GM21423 (cell line): ENCODE measurements at regions not wholly inside any gene's neighbourhood (a gene's known extent, or its start where the extent isn't known, plus 50 kb on each side); places are given as distances from the start of the nearest gene placed in this dataset.
A peak's percentile ranks its signal among the peaks of the same experiment; 100 is the strongest.
"Not testable (repeated sequence)": the region's sequence is repeated elsewhere in the genome, so short reads cannot be mapped to it uniquely, and the experiment has no call there.

ENCODE experiments used
- ATAC-seq: cut with Tn5 transposase; IDR thresholded peaks from one replicate; pipeline ENCODE4 v1.9.1; 2021; ENCODE audit warnings: mild to moderate bottlenecking, moderate library complexity; ENCODE audit not compliant: unreplicated experiment

DNA sequence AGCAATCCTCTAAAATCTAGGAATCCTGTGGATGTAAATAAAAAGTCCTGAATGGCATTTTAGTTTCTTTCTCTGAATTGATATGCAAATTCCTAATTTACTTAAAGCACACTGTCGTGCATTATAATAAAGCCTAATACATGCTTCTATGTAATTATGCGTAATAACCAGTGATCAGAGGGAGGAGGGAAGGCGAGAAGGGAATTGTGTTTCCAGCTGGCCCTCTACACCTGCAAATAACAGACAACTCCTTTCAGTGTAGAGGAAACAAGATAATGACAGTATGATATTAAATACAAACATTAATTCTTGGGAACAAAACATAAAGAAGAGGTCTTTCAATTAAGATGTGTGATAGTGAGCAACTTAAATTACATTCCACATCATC is 419.6 kb upstream of the LCORL start:
- no peak for ATAC-seq

DNA sequence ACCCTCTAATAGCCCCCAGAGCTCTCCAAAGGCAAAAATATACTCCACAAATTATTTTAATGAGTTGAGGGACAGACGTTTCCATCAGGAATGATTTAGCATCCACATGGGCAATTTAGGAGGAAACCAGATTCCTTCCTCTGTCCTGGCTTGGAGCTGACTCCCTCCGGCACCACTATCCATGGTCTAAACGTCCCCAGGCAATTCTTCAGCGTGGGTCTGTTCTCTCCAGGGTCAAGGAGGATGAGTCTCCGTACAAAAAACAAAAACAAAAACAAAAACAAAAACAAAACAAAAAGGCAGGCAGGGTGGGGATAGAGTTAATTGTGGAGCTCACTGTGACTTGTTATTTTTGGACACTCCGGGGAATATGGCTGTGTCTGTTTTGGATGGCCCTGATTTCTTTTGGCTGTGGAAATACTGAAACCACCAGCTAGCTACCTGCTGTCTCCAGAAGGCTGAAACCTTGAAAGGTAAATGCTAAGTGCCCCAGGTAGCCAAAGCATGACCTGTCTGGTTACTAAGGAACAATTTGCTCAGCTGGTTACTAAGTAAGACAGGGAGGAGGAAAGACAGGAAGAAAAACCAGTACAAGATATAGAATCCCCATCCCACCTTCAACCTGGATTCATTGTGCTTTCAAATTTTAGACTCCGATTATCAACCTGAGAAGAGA is 419.1 kb upstream of the LCORL start:
- no peak for ATAC-seq

DNA sequence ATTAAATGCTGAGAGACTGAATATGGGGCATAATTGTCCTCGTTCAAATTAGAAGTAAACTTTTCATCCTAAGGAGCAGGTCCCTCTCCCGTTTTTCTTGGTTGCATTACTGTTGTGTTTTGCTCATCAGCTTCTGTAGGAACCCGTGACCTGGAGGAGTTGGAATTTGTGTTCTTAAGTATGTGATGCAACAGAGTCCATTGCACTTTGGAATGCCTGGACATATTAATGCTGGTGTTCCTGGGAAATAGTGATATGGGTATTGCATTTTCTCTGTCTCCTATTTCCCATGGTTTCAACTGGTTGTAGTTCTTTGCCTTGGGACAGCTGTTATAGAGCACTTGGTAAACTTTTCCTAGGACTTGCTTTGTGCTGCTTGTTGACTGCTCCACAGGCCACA is 417.8 kb upstream of the LCORL start:
- ATAC-seq: no peak

- no peak for ATAC-seq
Measured at GRCh38 chr4:18435781-18436180, 414.2 kb upstream of the LCORL start.

DNA sequence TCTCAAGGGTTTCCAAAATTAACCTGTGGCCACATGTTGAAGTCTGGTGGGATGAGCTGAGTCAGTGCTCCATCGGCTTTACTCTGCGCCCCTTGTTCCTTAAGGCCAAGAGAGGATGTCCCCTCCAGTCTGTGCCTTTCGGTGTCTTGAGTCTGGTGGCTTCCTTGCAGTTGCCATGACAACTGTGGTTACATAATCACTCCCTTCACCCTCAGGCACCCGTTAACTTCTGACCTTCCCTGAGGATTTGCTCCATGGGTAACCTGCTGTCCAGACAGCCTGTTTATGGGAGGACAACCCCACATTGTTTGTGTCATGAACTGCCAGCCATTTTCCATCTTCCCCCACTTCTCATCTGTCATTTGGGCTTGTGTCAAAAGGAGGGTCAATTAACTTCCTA is 401.1 kb upstream of the LCORL start:
- ATAC-seq: no peak

DNA sequence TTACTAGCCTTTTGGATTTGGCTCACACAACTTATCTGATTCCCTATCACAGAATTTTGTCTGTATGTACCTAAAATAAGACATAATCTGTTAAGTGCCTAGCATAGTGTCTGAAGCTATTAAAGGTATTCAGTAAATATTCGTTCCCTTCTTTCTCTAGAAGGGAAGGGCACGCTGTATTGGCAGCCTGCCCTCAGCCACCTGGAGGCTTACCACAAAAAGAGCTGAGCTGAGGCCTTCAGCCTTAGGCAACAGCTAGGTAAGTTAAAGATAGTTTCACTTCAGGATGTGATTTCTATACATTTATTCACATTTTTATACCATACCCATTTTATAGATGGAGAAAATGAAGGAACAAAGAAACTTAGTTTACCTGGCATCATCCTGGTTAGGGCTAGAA is 400.0 kb upstream of the LCORL start:
- ATAC-seq: no peak

DNA sequence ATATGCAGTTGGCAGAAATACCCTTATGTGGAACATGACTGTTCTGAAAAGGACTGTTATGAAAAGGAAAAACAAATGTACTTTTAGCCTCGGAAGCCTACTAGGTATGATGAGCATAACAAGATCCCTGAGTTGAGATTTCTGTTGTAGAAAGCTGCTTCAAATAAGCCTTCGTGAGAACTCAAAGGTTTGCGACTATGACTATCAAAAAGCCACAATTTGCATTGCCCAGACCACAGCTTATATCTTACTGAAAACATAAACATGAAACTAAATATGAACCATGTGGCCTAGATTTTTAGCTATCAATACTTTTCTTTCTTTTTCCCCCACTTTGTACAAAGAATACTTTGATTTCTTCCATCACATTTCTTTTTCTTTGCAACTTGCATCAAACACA is 398.2 kb upstream of the LCORL start:
- ATAC-seq: peak; percentile 42

GRCh38 chr4:18418195-18418898 is 396.8 kb upstream of the LCORL start:
- ATAC-seq: not testable (repeated sequence)

DNA sequence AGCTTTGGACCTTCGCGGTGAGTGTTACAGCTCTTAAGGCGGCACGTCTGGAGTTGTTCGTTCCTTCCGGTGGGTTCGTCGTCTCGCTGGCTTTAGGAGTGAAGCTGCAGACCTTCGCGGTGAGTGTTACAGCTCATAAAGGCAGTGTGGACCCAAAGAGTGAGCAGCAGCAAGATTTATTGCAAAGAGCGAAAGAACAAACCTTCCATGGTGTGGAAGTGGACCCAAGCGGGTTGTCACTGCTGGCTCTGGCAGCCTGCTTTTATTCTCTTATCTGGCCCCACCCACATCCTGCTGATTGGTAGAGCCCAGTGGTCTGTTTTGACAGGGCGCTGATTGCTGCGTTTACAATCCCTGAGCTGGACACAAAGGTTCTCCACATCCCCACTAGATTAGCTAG is 396.1 kb upstream of the LCORL start:
- not testable (repeated sequence) for ATAC-seq

- ATAC-seq: no peak
Measured at GRCh38 chr4:18406264-18406663, 384.7 kb upstream of the LCORL start.

DNA sequence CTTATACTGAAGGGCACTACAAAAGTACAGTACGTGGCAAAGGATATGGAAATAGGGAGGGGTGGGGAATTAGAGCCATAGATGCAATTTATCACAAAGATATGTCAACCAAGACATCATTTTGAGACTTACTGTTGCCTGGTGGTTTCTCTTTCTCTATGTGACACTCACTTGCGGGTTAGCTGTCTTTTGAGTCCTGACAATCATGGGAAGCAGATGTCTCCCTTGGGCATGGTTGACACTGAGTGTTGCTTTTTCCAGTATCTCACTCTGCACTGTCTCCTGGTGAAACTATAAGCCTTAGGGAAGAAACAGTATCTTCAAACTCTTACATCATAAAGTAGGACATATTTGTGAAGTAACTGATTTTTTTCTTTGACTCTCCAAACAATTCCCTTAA is 383.5 kb upstream of the LCORL start:
- ATAC-seq: peak; percentile 12

GRCh38 chr4:18404642-18405041 is 383.1 kb upstream of the LCORL start:
- peak; percentile 62 for ATAC-seq

DNA sequence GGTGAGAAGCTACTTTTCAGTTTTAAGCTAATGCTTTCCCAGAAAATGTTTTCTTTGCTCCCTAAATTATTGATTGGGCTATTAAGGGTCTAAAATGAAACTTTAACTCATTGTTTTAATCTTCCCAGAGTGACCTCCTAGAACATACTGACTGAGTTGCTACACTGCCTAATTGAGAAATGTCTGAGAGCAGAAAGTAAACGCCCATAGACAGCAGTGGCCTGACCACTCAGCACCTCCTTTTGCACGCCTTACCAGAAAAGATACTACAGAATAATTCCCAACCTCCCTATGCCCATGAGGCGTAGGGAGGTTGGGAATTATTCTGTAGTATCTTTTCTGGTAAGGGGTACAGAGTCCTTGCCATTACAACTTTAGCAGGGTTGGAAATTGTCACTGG is 381.8 kb upstream of the LCORL start:
- no peak for ATAC-seq

DNA sequence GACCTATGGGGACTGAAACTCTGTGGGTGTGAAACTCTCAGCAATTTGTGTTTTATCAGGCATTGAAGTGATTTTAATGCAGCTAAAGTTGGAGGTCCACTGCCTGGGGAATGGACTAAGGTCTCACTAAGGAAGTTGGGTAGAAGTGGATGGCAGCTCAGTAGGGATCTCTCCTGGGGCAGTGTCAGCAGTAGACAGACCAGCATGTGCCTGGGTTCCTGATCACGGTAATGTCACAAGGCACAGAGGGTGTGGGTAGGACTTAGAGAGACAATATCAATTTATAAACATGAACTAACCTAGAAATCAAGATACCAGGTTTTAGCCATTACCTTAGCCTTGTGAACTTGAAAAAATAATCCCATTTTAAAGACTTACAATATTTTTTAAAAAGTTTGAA is 380.3 kb upstream of the LCORL start:
- no peak for ATAC-seq

GRCh38 chr4:18401425-18401824 is 379.9 kb upstream of the LCORL start:
- ATAC-seq: no peak

DNA sequence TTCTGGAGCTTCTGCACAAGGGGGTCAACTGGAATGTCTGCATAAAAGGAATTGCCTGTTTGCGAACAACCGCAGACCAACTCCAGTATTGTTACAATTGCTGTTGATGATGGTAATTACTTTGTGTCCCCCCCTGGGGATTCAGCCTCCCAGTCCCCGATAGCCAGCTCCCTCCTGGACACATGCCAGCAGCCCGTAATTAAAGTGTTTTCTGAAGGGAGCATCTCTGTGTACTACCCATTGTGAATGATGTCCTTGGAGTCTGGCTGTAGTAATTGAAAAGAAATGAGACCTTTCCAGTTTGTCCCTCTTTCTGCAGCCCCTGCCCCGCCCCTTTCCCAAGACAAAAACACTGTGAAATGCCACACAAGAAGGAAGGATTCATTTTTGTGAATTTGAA is 377.1 kb upstream of the LCORL start:
- no peak for ATAC-seq

DNA sequence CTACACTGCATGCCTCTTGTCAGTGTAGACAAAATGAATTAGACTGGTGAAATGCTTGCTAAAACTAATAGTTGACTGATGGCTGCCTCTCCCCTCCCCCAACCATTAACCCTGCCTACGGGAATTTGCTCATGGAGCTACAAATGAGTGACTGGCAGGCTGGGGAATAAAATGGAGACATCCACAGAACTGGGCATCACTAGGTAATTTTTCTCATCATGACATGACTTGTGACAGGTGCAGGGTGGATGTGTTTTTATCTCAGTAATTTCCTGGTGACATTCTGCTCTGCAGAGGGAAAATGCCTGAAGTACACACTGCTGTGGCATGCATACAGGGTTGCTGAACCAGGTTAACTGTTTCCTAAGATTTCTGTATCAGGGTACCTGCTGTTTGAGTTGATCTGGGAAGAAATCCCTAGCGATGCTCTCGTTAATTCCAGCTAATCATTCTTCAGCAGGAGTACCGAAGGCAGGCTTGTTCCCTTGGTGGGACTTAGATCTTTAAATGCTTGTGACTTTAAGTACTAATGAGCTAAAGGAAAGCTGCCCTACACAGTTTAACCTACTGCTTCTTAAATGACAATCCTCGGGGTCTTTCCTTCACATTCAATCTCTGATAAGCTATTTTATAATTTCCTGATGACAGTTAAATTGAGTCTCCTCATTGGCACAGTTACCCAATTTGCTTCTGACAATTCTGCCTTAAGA is 376.3 kb upstream of the LCORL start:
- ATAC-seq: no peak

GRCh38 chr4:18394656-18395055 is 373.1 kb upstream of the LCORL start:
- ATAC-seq: no peak

DNA sequence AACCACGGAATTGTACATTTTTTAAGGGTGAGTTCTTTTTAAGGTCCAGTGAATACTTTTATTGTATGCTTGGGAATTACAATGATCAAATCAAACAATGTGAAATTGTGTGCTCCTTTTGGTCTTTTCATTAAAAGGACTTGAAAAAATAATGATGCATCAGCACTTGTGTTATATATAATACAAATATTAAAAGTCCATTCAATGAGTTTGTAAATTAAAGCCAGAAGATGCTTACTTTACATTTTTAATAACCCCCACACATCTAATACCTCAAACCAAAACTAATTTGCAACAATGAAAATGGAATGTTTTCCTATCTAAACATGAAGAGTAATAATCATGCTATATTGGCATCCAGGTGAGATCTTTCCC is 369.8 kb upstream of the LCORL start:
- ATAC-seq: no peak

- no peak for ATAC-seq
Measured at GRCh38 chr4:18390655-18391353, 369.2 kb upstream of the LCORL start.

GRCh38 chr4:18389115-18389514 is 367.6 kb upstream of the LCORL start:
- ATAC-seq: no peak

DNA sequence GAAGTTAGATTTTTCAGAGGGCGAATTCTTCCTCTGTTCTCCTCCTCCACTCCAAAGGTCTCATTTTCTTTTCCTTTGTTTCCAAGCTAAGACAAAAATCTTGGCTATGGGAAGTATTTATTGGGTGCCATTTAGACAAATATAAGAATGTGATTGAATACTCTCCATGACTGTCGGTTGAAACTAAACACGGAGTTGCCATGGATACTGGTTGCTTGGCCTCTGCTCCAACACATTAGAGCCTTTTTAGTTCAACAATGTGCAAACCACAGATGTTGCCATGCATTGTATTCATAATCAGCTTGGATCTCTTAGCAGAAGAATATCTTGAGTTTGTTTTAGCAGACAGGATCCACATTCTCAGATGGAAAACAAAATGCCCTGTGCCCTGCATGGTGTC is 366.5 kb upstream of the LCORL start:
- ATAC-seq: no peak
